Epithelial cell of esophagus (primary cell): ENCODE measurements at regions not wholly inside any gene's neighbourhood (a gene's known extent, or its start where the extent isn't known, plus 50 kb on each side); places are given as distances from the start of the nearest gene placed in this dataset.
"Not testable (repeated sequence)": the region's sequence is repeated elsewhere in the genome, so short reads cannot be mapped to it uniquely, and the experiment has no call there.

Experiments used
- DNase-seq: peaks from one replicate; pipeline ENCODE4 v3.0.0; 2010; ENCODE audit warnings: low read depth
- H3K4me3 ChIP-seq: 2 replicates; pipeline ENCODE4 v1.5.1; 2011; ENCODE audit warnings: mild to moderate bottlenecking, low read length, control low read depth
- CTCF ChIP-seq: IDR thresholded peaks from 2 replicates; pipeline ENCODE4 v1.5.1; 2011; ENCODE audit warnings: low read depth, mild to moderate bottlenecking, low read length, control low read depth, inconsistent platforms; ENCODE audit not compliant: insufficient read depth; ENCODE audit errors: missing control alignments

DNA sequence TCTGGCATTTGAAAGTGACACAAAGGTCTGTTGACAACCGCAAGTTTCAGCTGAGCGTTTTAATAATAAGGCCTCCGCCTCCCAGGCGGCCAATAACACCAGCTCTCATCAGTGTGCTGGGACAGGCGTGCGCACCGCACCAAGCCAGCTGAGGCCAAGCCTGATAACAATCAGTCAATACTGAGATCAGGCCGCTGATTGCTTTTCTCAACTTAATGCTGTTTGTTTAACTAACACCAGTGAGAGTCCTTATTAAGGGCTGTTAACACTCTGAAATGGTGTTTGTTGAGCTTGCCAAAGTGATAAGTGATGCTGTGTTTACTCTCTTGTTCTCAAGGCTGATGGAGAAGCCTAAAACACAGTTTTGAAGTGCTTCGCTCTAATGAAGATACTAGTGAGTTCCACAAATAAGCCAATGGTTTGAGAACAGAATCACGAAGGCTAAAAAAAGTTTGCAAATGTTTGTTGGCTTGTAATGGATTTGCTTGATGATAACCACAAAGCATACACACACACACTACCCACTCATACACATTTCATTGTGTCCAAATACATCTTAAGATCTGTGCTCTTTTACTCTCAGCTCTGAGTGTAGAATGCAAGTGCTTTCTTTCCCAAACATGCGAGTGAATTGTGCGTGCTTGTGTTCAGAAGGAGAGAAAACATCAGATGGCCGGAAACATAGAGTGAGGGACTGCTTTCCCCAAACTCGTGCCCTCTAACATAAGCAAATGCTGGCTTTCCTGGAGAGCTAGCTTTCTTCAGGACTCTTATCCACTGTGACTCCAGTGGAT is 330.4 kb upstream of the KLF4 start:
- H3K4me3 ChIP-seq, result no peak overlapping the region
- no peak for TF ChIP-seq CTCF
- no peak for DNase-seq

DNA sequence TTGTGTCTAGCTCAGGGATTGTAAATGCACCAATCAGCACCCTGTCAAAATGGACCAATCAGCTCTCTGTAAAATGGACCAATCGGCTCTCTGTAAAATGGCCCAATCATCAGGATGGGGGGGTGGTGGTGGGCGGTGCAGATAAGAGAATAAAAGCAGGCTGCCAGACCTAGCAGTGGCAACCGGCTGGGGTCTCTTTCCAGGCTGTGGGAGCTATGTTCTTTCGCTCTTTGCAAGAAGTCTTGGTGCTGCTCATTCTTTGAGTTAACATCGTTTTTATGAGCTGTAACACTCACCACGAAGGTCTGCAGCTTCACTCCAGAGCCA is 328.9 kb upstream of the KLF4 start:
- not testable (repeated sequence) for DNase-seq, H3K4me3 ChIP-seq

GRCh38 chr9:107817595-107818502 is 328.3 kb upstream of the KLF4 start:
- DNase-seq, H3K4me3 ChIP-seq: not testable (repeated sequence)

GRCh38 chr9:107816561-107817021 is 327.0 kb upstream of the KLF4 start:
- TF ChIP-seq CTCF, result no peak
- H3K4me3 ChIP-seq, result no peak overlapping the region
- no peak for DNase-seq

DNA sequence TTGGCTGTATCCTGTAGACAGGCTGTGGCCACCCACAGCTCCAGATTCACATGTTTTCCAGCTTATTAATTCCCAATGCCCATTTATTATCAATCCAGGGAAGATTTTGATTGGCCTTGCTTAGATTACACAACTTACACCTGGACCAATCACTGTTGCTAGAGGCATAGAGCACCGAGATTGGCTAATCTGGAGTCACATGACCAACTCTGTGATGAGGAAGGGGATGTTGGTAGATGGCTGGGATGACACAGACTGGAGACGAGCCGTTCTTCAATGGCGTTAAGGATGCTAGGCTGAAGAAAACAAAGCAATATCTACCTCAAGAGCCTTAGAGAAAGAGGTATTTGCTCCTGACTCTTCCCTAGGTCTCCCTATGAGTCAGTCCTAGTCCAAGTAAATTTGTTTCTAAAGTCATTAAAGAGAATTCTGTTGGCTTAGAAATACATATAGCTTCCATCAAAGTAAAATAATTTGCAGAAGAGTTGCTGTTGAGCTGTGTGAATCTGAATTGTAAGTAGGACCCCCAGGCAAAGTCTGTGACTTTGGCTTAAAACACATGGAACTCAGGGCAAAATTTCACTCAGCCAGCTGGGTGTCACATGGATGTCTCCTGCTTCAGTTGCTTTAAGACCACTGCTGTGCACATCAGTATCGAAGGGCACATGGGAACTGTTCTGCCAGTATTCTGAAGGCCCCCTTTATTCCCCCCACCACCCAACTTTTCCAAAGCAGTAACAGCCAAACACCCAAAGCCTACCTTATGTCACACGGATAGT is 326.4 kb upstream of the KLF4 start:
- H3K4me3 ChIP-seq, result no peak overlapping the region
- TF ChIP-seq CTCF, result no peak
- no peak for DNase-seq

GRCh38 chr9:107813287-107813686 is 323.7 kb upstream of the KLF4 start:
- DNase-seq, result no peak
- H3K4me3 ChIP-seq, result no peak overlapping the region
- TF ChIP-seq CTCF, result no peak

DNA sequence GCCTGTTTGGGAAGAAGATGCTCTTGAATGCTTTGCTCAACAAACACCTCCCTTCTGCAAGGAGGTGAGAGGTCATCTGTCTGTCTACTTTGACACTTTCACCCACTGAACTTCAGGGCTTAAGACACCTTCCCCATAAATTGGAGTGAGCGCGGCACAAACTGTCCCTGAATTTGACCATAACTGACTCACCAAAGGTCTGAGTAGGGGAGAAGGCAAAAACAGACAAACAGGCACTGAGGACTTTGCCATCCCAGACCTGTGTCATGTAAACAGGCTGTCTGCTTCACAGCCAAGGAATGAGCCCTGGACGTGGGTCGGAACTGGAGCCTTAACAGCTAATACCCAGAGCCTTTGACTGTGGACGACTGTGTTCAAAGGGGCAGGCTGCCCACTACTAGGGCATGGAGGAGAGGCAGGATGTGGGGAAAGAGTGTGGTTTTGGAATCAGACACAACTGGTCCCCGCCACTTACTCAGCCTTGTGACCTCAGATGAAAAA is 320.9 kb upstream of the KLF4 start:
- no peak overlapping the region for H3K4me3 ChIP-seq
- no peak for TF ChIP-seq CTCF
- DNase-seq, result no peak
